GM12878 (cell line): ENCODE measurements at regions not wholly inside any gene's neighbourhood (a gene's known extent, or its start where the extent isn't known, plus 50 kb on each side); places are given as distances from the start of the nearest gene placed in this dataset.
"Not testable (repeated sequence)": the region's sequence is repeated elsewhere in the genome, so short reads cannot be mapped to it uniquely, and the experiment has no call there.

Experiments used
- ATAC-seq: fragments of 200-7000 bp; cut with Tn5 transposase; 3 replicates; pipeline ENCODE4 v1.9.1; 2020; ENCODE audit warnings: mild to moderate bottlenecking, moderate library complexity
- BruUV-seq: library from RNA; stranded (reverse); fragments of 400-500 nt; replicated peaks from 2 replicates; lab custom pipeline; 2021; lab: Mats Ljungman, UMichigan
- CTCF ChIA-PET: fragments of 300-600 bp; sonication (Branson Sonifier 250); formaldehyde crosslinking; extraction: SDS; loops from one replicate; lab custom pipeline; 2021; ENCODE audit warnings: inconsistent platforms; lab: Yijun Ruan, JAX
- POLR2A ChIA-PET: fragments of 350-600 bp; formaldehyde crosslinking; extraction: SDS; loops from one replicate; lab custom pipeline; 2021; ENCODE audit warnings: inconsistent platforms; lab: Charles Lee
- RAD21 ChIA-PET: fragments of 300-600 bp; sonication (Branson Sonifier 250); formaldehyde crosslinking; loops from one replicate; lab custom pipeline; 2023; ENCODE audit warnings: antibody characterized with exemption; ENCODE audit not compliant: unreplicated experiment; lab: Charles Lee
- SMC1A ChIA-PET: fragments of 300-600 bp; sonication (Branson Sonifier 250); formaldehyde crosslinking; loops from one replicate; lab custom pipeline; 2023; ENCODE audit not compliant: unreplicated experiment, uncharacterized antibody; lab: Charles Lee
- DNase-seq: peaks from one replicate; pipeline ENCODE4 v3.0.0-alpha.2; 2011; ENCODE audit warnings: low read depth, low spot score
- FAIRE-seq: peaks from 3 replicates; lab custom pipeline; 2011; peaks lifted over from hg19 to GRCh38; lab: Jason Lieb, UNC
- H2AFZ ChIP-seq: 2 replicates; pipeline ENCODE4 v1.6.0; 2011; ENCODE audit warnings: low read depth, low read length, control low read depth; ENCODE audit not compliant: control insufficient read depth
- H3K27ac ChIP-seq: 2 replicates; pipeline ENCODE4 v1.5.1; 2011; ENCODE audit warnings: control low read depth; ENCODE audit not compliant: control insufficient read depth, insufficient read depth
- H3K27me3 ChIP-seq, 2 experiments: replicated peaks in 1 of 2; 2 replicates each; pipeline versions ENCODE4 v1.6.0 to v1.6.1; 2011; ENCODE audit warnings: low read length in 1 of 2; ENCODE audit not compliant: control insufficient read depth in 2 of 2, insufficient read depth in 2 of 2
- H3K36me3 ChIP-seq, 2 experiments: 2 replicates each; pipeline ENCODE4 v1.5.1; 2011; ENCODE audit warnings: low read length in 1 of 2; ENCODE audit not compliant: control insufficient read depth in 2 of 2, insufficient read depth in 2 of 2
- H3K4me1 ChIP-seq: 2 replicates; pipeline ENCODE4 v1.6.1; 2011; ENCODE audit warnings: mild to moderate bottlenecking, low read length, moderate library complexity, mixed read lengths; ENCODE audit not compliant: control insufficient read depth, insufficient read depth
- H3K4me2 ChIP-seq: 2 replicates; pipeline ENCODE4 v1.6.0; 2011; ENCODE audit warnings: control low read depth; ENCODE audit not compliant: control insufficient read depth, insufficient read depth
- H3K4me3 ChIP-seq: fragments of 200-600 bp; sonication (generic); 2 replicates; pipeline ENCODE4 v1.5.1; 2016
- H3K79me2 ChIP-seq: 2 replicates; pipeline ENCODE4 v1.6.0; 2011; ENCODE audit warnings: low read length; ENCODE audit not compliant: control insufficient read depth, insufficient read depth
- H3K9ac ChIP-seq: 2 replicates; pipeline ENCODE4 v1.8.0; 2011; ENCODE audit warnings: low read length, control low read depth, mixed read lengths; ENCODE audit not compliant: control insufficient read depth, insufficient read depth
- H3K9me3 ChIP-seq: replicated peaks from 3 replicates; pipeline ENCODE4 v1.5.1; 2011; ENCODE audit warnings: mild to moderate bottlenecking, low read length; ENCODE audit not compliant: control insufficient read depth, insufficient read depth
- H4K20me1 ChIP-seq: 2 replicates; pipeline ENCODE4 v1.6.0; 2011; ENCODE audit not compliant: control insufficient read depth, insufficient read depth
- KDM1A ChIP-seq: fragments of 200-600 bp; sonication (generic); IDR thresholded peaks from 2 replicates; pipeline ENCODE4 v1.6.1; 2016; ENCODE audit warnings: borderline replicate concordance
- POU2F2 ChIP-seq: IDR thresholded peaks from 3 replicates; pipeline ENCODE4 v1.6.1; 2011; ENCODE audit warnings: low read depth, mild to moderate bottlenecking, low read length, borderline replicate concordance
- TARDBP ChIP-seq: IDR thresholded peaks from 2 replicates; pipeline ENCODE4 v1.6.1; 2016; ENCODE audit warnings: borderline replicate concordance
- WGBS: methylation state at CpG from one replicate; pipeline ENCODE4 v1.1.6; 2016; ENCODE audit warnings: low lambda C conversion rate; ENCODE audit not compliant: insufficient replicate concordance, insufficient coverage; ENCODE audit errors: missing lambda C conversion rate; 5-methylcytosine and 5-hydroxymethylcytosine counted together
- in situ Hi-C: fragments of 300-500 bp; cut with MboI; formaldehyde crosslinking; loops from 9 replicates; pipeline ENCODE4 v1.14.3; 2018; ENCODE audit warnings: mixed read lengths
- intact Hi-C: fragments of 100-400 bp; cut with micrococcal nuclease; formaldehyde crosslinking; loops from one replicate; pipeline ENCODE4 v1.14.2; 2022; ENCODE audit not compliant: unreplicated experiment
- TF ChIP-seq, protein P1 (sequence below): IDR thresholded peaks from 2 replicates; pipeline ENCODE4 v1.6.1; 2011; ENCODE audit warnings: borderline replicate concordance, low read depth, mild to moderate bottlenecking, moderate library complexity, low read length; ENCODE audit not compliant: insufficient read depth, poor library complexity, severe bottlenecking
- TF ChIP-seq, protein P2 (sequence below): fragments of 450-650 bp; IDR thresholded peaks from 2 replicates; pipeline ENCODE4 v1.6.1; 2014; ENCODE audit warnings: mild to moderate bottlenecking
- TF ChIP-seq, protein P3 (sequence below): fragments of 450-650 bp; IDR thresholded peaks from 2 replicates; pipeline ENCODE4 v1.6.1; 2018; ENCODE audit warnings: borderline replicate concordance, mild to moderate bottlenecking; ENCODE audit not compliant: partially characterized antibody

DNA sequence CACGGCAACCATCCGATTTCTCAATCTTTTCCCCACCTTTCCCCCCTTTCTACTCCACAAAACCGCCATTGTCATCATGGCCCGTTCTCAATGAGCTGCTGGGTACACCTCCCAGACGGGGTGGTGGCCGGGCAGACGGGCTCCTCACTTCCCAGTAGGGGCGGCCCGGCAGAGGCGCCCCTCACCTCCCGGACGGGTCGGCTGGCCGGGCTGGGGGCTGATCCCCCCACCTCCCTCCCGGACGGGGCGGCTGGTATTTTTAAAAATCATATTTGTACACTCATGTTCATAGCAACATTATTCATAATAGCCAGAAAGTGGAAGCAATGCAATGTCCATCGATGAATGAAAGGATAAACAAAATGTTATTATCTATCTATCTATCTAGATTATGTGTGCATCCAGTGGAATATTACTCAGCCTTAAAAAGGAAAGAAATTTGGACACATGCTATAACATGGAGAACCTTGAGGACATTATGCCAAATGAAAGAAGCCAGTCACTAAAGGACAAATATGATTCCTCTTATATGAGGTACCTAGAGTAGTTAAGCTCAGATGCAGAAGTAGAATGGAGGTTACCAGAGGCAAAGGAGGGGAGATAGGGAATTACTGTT is 78.4 kb upstream of the NDUFV2 start:
- FAIRE-seq, H3K4me3 ChIP-seq, in situ Hi-C loops, H3K27ac ChIP-seq, BruUV-seq, ATAC-seq, DNase-seq, H3K4me1 ChIP-seq, H3K79me2 ChIP-seq, H3K9ac ChIP-seq, H3K9me3 ChIP-seq, POLR2A ChIA-PET, H3K27me3 ChIP-seq, CTCF ChIA-PET, H4K20me1 ChIP-seq, RAD21 ChIA-PET, intact Hi-C loops, H2AFZ ChIP-seq, H3K36me3 ChIP-seq, H3K4me2 ChIP-seq, SMC1A ChIA-PET: not testable (repeated sequence)
- WGBS = 93% methylated on average over 14 of the region's 18 CpGs

DNA sequence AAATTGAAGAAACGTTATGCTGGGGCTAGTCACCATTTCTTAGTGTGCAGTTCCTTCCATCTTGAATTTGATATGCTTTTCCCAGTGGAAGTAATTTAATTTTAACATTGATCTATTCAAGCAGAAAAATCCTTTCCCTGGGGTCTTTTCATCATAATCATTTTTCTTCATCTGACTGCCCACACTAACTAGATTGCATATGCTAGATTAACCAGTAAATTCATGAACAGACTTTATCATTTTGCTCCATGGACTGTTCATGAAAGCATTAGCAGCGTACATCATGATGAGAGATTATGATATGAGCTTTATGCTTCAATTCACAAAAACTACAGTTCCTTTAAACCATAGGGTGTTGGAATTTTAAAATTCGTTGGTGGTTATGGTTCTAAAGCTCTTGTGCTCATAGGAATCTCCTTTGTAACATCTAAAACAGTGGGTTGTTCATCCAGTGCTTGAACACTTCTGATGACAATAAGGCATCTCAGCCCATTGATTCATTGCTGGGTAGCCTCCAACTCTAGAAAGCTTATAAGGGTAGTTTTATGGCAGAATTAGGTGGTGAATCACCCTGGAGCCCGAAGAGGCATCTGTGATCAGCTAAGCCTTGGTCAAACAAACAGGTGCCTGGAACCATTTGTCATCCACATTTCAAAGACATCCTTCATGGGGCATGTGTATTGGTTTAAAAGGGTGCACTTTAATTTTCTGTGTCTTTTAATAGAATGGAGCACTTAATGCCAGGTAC is 77.2 kb upstream of the NDUFV2 start:
- in situ Hi-C loops = no loop called here
- FAIRE-seq = no peak
- POLR2A ChIA-PET = no interaction called here
- H3K27ac ChIP-seq = no peak overlapping the region
- no peaks in the 10 kb centered on the region for H3K79me2 ChIP-seq
- BruUV-seq = no TSS peak
- no peaks in the 10 kb centered on the region for H3K27me3 ChIP-seq
- WGBS = 14% methylated on average over 4 of the region's 4 CpGs
- no peak for DNase-seq
- TF ChIP-seq POU2F2 = no peak
- TF ChIP-seq, protein P1, sequence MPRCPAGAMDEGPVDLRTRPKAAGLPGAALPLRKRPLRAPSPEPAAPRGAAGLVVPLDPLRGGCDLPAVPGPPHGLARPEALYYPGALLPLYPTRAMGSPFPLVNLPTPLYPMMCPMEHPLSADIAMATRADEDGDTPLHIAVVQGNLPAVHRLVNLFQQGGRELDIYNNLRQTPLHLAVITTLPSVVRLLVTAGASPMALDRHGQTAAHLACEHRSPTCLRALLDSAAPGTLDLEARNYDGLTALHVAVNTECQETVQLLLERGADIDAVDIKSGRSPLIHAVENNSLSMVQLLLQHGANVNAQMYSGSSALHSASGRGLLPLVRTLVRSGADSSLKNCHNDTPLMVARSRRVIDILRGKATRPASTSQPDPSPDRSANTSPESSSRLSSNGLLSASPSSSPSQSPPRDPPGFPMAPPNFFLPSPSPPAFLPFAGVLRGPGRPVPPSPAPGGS = no peak
- TF ChIP-seq, protein P2, sequence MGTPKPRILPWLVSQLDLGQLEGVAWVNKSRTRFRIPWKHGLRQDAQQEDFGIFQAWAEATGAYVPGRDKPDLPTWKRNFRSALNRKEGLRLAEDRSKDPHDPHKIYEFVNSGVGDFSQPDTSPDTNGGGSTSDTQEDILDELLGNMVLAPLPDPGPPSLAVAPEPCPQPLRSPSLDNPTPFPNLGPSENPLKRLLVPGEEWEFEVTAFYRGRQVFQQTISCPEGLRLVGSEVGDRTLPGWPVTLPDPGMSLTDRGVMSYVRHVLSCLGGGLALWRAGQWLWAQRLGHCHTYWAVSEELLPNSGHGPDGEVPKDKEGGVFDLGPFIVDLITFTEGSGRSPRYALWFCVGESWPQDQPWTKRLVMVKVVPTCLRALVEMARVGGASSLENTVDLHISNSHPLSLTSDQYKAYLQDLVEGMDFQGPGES = no peak
- no peak for TF ChIP-seq KDM1A
- TF ChIP-seq, protein P3, sequence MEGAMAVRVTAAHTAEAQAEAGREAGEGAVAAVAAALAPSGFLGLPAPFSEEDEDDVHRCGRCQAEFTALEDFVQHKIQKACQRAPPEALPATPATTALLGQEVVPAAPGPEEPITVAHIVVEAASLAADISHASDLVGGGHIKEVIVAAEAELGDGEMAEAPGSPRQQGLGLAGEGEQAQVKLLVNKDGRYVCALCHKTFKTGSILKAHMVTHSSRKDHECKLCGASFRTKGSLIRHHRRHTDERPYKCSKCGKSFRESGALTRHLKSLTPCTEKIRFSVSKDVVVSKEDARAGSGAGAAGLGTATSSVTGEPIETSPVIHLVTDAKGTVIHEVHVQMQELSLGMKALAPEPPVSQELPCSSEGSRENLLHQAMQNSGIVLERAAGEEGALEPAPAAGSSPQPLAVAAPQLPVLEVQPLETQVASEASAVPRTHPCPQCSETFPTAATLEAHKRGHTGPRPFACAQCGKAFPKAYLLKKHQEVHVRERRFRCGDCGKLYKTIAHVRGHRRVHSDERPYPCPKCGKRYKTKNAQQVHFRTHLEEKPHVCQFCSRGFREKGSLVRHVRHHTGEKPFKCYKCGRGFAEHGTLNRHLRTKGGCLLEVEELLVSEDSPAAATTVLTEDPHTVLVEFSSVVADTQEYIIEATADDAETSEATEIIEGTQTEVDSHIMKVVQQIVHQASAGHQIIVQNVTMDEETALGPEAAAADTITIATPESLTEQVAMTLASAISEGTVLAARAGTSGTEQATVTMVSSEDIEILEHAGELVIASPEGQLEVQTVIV = no peak
- no peak for TF ChIP-seq TARDBP
- RAD21 ChIA-PET = no interaction called here
- no peaks in the 10 kb centered on the region for H3K36me3 ChIP-seq
- H3K4me3 ChIP-seq = no peak overlapping the region
- no peaks in the 10 kb centered on the region for H4K20me1 ChIP-seq
- ATAC-seq = no peak
- H3K4me1 ChIP-seq = no peaks in the 10 kb centered on the region
- intact Hi-C loops = no loop called here
- SMC1A ChIA-PET = no interaction called here
- H3K9ac ChIP-seq = no peak overlapping the region
- CTCF ChIA-PET = interaction anchor here (0.5 kb wide), 1 partner anchor 630 kb away, joined by 3 read pairs; no protein-coding TSS in a partner anchor
- H3K4me2 ChIP-seq = no peak overlapping the region
- no peak overlapping the region for H2AFZ ChIP-seq
- H3K9me3 ChIP-seq = no peaks in the 10 kb centered on the region
